Erythroblast (primary cell): ENCODE measurements at regions not wholly inside any gene's neighbourhood (a gene's known extent, or its start where the extent isn't known, plus 50 kb on each side); places are given as distances from the start of the nearest gene placed in this dataset.

ENCODE experiments used
- GATA1 ChIP-seq: IDR thresholded peaks from 2 replicates; pipeline ENCODE4 v1.6.1; 2011; ENCODE audit warnings: low read depth, mild to moderate bottlenecking, control low read depth, low read length, moderate library complexity
- POLR2A ChIP-seq: IDR thresholded peaks from 2 replicates; pipeline ENCODE4 v1.6.1; 2011; ENCODE audit warnings: mild to moderate bottlenecking, low read length

GRCh38 chrX:1106478-1107210 lies 105.8 kb downstream of the CRLF2 start:
- no peak for TF ChIP-seq POLR2A
- no peak for TF ChIP-seq GATA1
